NCI-H748 (cell line): ENCODE measurements at regions not wholly inside any gene's neighbourhood (a gene's known extent, or its start where the extent isn't known, plus 50 kb on each side); places are given as distances from the start of the nearest gene placed in this dataset.

Experiments used
- DNase-seq: peaks from one replicate; lab custom pipeline; 2025; ENCODE audit not compliant: unreplicated experiment; lab: John Stamatoyannopoulos, UW

DNA sequence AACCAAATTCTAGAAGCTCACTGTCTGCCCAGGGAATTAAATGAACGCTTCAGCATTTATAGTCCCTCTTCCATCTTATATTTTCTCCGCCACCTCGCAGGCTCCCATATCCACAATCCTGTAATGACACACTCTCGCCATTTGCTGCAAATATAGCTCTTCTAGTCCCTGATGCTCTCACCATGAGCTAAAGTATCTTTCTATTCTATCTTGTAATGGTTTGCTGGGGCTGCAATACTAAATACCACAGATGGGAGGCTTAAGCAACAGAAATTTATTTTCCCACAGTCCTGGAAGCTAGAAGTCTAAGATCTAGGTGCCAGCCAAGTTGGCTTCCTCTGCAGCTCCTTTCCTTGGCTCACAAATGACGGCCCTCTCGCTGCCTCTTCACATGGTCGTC is 106.9 kb upstream of the NPHP3 start:
- DNase-seq = no peak

DNA sequence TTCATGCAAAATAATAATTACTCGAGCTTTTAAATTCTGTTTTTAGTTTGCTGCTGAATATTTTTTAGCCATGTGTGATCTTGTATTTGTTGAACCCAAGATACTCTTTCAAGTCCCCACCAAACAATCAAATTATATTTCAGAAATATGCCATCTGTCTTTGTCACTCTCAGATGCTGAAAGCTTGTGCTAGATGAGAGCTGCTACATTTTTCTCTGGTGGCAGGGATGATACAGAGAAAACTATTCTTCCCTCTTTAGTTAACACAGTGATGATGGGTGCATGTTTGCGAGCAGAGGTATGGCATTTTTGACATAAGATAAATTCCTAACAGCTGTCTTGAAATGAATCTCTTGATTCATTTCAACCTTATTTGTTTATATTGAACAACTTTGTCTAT is 100.6 kb upstream of the NPHP3 start:
- DNase-seq = no peak

DNA sequence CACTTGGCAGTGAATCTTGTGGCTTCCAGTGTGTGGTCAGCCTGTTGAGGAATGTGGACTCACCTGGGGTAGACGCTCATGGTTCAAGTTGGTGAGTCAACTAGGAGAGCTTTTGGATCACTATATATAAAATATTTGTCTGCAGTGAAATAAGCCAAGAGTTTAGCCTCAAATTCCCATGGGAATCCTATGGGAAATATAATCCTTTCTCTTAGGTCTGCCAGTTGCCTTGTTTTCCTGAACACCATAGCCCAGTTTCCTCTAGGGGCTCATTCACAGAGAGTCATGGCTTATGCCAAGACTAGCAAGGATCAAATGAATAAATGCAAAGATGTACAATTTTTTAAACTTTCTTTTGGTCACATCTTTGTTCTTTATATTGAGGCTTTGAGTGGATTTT is 100.1 kb upstream of the NPHP3 start:
- DNase-seq = no peak

DNA sequence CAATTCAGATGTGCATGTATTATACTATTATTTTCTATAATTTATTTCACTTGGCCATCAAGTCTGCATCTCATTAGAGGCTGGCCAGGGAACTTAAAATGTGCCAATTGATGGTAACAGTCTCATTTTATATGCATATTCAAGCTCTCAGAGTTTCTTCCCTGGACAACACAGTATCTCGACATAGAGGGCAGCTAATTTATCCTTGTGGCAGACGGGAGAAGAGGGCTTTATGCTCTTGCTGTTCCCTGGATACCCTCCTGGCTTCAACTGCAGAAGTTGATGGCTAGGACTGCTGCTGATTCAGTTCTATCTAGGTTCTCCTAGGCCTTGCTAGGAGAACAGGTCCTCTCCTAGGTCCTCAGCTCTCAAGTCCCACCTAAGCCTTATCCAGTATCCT is 99.1 kb upstream of the NPHP3 start:
- no peak for DNase-seq

DNA sequence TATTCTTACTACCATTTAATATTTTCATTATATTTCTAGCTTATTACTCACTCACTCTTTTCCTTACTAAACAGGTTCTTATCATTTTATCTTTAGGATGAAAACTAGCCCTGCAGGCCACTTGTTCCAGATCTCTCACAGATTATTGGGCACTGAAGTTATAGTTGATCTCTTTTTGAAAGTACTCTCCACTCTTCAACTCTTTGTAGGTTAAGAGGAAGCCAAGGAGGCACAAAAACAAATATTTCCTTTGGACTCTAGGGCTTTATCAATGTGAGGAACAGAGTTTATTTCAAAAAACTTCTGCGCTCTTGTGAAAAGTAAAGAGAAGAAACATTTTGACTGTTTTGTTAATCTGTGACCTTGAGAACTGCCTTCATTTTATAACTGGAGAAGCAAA is 96.0 kb upstream of the NPHP3 start:
- no peak for DNase-seq

DNA sequence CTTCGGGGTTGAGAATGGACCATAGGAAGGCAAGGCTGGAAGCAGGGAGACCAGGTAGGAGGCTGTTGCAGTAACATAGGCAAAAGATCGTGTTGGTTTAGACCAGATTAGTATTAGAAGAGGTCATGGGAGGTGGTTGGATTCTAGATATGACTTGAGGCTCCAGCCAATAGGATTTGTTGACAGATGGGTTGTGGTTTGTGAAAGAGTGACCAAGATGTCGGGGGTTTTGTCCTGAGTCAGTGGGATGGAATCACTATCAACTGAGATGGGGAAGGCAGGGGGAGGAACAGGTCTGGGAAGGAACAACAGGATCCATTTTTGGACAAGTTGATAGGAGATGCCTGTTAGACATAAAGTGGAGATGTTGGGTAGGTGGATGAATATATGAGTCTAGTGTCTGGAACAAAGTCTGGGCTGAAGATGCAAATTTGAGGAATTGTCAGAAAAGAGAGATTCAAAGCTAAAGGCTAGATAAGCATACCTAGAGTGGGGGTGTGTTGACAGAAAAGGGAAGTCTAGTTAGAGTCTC is 95.5 kb upstream of the NPHP3 start:
- DNase-seq = no peak

DNA sequence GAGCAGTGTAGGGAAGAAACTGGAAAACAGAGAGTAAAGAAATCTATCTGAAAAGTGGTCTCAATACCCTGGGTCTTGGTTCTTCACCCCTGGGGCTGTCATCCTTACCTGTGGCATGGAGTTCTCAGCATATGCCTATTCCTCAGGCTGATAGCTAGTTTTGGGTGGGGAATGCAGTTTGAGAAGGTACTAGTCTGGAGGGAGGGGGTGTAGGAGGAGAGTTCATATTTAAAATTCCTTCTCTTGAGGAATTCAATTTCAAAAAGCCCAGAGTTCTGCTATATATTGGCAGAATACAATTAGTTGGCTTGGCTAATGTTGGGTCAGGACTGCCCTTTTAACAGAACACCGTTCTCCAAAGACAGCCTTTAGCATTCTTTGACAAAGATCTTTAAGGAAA is 82.9 kb upstream of the NPHP3 start:
- no peak for DNase-seq

DNA sequence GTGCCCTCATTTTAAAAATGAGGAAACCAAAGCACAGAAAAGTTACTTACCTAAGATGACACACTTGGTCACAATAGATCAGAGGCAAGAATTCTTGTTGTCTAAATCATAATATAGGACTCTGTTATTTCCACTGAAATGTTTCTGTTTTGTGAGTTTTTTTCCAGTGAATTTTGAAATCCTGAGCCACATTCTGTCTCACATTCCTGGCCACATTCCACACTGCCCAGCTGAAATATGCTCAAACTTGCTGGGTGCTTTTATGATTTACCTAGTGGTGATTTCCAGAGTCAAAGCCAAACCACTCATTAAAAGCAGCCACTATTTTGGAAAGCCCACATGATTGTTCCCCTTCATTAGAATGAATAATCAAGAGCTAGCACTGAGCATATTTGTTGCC is 82.3 kb upstream of the NPHP3 start:
- no peak for DNase-seq

DNA sequence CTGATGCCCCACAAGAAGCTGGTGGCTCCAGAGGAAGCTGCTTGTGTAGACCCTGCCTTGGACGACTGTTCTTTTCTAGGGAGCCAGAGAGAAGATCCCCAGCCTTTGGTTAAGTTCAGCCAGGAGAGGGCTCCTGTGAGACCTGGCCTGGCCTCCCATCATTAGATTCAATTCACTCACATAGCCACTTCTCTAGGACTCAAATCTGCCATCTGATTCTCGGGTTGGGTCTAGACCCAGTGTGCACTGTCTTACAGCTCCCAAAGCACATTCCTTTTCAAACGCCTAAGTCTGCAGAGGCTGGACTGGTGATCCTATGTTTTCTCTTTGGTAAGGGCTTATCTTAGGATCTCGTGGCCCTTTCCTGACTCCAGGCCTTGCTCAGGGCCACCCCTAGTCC is 81.7 kb upstream of the NPHP3 start:
- peak; percentile 16 for DNase-seq

DNA sequence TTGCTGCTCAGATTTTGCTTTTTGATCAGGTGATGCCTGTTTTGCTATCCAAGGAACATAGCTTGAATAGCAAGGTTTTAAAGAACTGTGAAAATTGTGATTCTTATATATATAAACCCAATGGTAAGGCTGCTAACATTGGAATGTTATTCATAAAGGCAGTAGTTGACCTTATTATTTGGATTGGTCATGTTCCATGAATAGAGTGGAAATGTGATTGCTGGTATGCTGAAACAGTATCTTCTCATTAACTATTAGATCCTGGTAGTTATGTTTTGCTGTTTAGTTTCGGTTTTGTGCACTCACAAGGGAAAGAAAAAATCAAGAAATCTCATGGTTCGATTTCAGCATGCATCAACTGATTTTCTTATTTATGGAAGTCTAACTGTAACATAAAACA is 78.7 kb upstream of the NPHP3 start:
- no peak for DNase-seq

DNA sequence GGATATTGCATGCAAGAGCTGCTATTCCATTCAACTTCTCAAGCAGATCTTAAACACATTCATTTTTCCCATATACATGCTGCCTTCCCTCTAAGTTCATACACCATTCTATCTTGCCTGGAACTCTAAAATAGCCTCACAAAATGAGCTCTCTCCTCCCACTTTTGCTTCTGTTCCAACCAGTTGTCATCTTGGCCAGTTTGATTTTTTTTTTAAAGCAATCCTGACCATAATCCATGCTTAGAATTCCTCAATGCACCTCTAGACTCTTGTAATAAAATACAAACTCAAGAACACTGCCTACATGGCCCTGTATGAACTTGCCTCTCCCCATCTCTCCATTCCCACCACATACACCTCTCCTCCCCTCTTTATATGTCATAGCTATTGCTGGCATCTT is 68.6 kb upstream of the NPHP3 start:
- no peak for DNase-seq

DNA sequence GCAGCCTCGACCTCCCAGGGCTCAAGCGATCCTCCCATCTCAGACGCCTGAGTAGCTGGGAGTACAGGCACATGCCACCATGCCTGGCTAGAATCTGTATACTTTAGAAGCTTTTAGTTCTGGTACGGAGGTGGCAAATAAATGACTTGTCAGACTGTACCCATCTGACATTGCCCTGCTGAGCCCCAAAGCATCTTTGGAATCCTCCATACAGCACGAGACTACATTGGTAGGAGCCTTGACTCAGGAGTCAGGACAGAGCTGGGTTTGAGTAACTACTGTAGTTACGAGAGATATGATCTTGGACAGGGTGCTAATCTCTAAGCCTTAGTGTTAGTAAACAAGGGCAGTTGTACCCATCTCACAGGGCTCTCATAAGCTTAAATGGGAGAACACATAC is 67.8 kb upstream of the NPHP3 start:
- no peak for DNase-seq

DNA sequence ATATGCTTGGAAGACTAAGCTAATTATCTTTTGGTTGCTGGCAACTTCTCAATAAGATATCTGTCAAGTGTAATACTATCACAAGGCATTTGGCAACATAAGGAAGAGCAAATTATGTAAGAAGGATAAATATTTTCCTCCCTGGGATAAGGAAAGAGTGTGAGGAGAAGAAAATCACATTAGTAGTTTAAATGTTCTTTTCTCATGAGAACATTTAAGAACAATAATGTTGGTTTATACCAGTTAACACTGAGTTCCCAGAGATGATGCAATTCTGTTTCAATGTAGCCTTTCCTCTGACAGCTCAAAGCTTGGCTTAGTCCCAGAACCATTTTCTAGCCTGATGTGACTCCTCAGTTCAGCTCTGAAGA is 66.1 kb upstream of the NPHP3 start:
- peak; percentile 7 for DNase-seq

DNA sequence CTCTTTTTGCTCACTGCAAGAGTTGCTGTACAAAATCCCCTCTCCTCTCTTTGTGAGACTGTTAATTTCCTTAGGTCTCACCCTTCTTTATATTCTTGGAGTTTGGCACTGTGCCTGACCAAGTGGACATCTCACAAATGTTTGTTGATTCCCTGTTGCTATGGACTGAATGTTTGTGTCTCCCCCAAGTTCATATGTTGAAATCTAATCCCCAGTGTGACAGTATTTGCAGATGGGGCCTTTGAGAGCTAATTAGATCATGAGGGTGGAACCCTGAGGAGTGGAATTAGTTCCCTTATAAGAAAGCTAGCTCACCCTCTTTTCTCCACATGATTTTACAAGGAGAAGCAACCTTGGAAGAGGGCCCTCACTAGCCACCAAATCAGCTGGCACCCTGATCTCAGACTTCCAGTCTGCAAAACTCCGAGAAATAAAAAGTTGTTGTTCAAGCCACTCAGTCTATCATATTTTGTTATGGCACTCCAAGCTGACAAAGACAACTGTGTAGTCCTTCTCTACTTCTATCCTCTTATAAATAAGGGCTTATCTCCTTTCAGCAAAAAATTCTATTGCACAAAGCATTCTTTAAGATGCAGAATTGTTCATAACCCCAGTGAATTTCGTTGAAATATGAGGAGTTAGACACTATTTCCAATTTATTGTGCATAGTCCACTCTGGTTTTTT is 65.5 kb upstream of the NPHP3 start:
- peak; percentile 88 for DNase-seq

DNA sequence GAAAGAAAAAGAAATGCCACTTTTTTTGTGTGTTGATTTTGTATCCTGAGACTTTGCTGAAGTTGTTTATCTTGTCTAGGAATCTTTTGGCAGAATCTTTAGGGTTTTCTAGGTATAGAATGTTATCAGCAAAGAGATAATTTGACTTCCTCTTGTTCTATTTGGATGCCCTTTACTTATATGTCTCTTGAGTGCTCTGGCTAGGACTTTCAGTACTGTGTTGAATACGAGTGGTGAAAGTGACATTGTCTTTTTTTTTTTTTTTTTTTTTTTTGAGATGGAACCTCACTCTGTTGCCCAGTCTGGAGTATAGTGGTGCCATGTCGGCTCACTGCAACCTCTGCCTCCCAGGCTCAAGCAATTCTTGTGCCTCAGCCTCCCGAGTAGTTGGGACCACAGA is 64.7 kb upstream of the NPHP3 start:
- no peak for DNase-seq

DNA sequence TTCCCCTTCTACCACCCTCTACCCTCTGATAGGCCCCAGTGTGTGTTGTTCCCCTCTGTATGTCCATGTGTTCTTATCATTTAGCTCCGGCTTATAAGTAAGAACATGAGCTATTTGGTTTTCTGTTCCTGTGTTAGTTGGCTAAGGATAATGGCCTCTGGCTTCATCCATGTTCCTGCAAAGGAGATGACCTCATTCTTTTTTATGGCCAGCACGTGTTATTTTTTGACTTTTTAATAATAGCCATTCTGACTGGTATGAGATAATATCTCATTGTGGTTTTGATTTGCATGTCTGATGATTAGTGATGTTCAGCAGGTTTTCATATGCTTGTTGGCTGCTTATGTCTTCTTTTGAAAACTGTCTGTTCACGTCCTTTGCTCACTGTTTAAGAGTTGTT is 63.1 kb upstream of the NPHP3 start:
- peak; percentile 17 for DNase-seq

DNA sequence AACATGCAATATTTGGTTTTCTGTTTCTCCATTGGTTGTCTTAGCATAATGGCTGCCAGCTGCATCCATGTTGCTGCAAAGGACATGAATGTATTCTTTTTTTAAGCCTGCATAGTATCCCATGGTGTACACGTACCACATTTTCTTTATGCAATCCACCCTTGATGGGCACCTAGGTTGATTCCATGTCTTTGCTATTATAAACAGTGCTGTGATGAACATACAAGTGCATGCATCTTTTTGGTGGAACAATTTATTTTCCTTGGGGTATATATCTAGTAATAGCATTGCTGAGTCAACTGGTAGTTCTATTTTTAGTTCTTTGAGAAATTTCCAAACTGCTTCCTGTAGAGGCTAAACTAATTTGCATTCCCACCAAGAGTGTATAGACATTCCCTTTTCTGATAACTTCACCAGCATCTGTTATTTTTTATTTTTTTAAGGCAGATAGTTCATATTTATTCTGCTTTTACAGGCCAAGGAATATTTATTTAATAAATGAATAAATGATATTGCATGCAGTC is 62.4 kb upstream of the NPHP3 start:
- no peak for DNase-seq

DNA sequence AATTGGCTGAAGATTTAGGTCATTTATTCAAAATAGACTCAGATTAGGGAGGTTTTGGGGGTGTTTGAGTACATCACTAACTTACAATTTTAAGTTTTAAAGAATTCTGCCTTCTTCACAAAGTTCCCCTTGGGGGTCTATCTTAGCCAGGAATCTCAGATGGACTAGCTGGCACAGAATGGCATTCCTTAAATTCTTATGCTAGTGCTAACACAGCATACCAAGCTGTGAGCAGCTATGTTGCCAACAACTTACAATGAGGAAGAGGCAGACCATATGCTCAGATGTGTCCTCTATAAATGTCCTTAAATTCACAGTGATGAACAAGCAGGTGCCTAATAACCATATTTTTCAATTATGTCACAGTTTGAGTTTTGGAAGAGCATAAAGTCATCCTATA is 60.9 kb upstream of the NPHP3 start:
- no peak for DNase-seq

DNA sequence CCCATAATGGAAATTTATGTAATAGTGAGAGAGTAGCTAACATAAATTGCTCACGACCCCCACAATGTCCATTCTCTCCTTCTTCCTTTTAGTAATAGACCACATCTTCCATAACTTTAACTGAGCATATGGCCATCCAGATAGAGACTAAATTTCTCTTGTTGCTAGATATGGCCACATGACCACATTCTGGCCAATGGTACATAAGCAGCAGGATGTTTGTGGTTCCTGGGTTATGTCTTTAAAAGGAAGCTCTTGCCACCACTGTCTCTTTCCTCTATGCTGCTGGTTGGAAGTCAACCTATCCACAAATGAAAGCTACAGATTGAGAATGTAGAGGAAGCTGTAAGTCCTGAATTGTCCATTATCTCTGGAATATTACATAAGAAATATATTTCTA is 59.7 kb upstream of the NPHP3 start:
- DNase-seq = no peak

DNA sequence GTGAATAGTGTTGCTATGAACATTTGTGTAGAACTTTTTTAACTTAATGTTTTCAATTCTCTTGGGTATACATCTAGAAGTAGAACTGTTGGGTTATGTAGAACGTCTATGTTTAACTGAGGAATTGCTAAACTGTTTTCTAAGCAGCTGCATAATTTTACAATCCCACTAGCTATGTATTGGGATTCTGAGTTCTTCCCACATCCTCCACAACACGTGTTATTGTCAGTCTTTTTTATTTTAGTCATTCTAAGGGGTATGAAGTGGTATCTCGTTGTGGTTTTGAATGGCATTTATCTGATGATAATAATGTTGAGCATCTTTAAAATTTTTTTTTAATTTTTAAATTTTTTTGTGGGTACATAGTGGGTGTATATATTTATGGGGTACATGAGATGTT is 55.0 kb upstream of the NPHP3 start:
- DNase-seq = no peak

DNA sequence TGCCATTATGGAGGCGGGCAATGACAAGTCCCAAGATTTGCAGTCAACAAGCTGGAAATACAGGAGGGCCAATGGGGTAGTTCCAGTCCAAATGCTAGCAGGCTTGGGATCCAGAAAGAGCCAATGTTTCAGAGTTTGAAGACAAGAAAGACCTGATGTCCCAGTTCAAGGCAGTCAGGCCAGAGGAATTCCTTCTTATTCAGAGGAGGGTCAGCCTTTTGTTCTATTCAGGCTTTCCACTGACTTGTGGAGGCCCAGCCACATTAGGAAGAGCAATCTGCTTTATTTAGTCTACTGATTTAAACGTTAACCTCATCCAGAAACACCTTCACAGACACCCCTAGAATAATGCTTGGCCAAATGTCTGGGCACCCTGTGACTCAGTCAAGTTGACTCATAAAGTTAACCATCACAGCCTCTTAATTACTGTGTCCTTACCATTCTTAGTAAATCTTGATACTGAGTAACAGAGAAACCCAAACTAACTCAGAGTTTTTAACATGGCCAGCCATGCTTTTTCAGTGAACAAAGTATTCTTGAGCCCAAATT is 50.9 kb upstream of the NPHP3 start:
- DNase-seq = no peak

DNA sequence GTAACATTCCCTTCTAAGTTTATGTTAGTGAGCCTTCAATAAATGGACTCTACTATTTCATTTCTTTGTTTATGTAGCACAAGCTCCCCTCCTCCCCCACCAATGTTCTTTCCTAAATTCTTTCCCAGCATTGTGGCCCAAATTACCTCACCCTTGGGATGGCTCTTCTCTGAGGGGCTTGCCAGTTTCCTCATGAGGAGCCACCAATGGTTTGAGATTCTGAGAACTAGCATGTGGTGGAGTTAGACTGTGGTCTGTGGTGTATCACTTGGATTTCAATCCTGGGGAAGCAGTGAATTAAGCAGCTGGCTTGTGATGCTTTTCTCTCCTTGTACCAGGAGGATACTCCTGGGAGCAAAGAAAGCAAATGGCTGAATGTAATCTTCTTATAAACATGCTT is 50.0 kb upstream of the NPHP3 start:
- DNase-seq = no peak
